D721Med (cell line): ENCODE measurements at regions not wholly inside any gene's neighbourhood (a gene's known extent, or its start where the extent isn't known, plus 50 kb on each side); places are given as distances from the start of the nearest gene placed in this dataset.

ENCODE experiments used
- DNase-seq: peaks from one replicate; pipeline ENCODE4 v3.0.0; 2011; ENCODE audit warnings: low spot score; ENCODE audit not compliant: insufficient read length
- FAIRE-seq: peaks from 2 replicates; lab custom pipeline; 2011; peaks lifted over from hg19 to GRCh38; lab: Jason Lieb, UNC
- CTCF ChIP-seq: IDR thresholded peaks from 2 replicates; pipeline ENCODE4 v1.5.1; 2012; ENCODE audit warnings: mild to moderate bottlenecking, control low read depth; ENCODE audit not compliant: insufficient read depth; ENCODE audit errors: missing control alignments

- TF ChIP-seq CTCF = no peak
- DNase-seq = no peak
- FAIRE-seq = peak; percentile 32
Measured at GRCh38 chr1:199122532-199123311, 483.9 kb downstream of the PTPRC start.

DNA sequence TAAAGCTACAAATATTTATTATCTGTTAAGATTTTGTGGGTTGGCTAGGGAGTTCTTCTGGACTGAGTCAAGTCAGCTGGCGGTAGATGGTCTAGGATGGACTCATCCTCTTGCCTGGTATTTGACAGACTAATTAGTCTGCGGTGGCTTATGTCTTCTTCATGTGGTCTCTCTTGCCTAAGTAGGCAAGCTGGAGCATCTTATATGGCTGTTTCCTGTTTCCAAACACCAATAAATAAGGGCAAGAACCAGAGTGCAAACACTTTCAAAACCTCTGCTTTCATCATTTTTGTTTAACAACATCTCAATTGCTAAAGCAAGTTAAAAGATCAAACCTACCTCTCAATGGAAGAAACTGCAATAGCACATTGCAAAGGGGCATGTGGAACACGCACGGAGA lies 484.8 kb downstream of the PTPRC start:
- DNase-seq (no peak), FAIRE-seq (peak; percentile 21)
- TF ChIP-seq CTCF = no peak

- DNase-seq (no peak), FAIRE-seq (peak; percentile 74)
Measured at GRCh38 chr1:199124351-199124750, 485.5 kb downstream of the PTPRC start.

DNA sequence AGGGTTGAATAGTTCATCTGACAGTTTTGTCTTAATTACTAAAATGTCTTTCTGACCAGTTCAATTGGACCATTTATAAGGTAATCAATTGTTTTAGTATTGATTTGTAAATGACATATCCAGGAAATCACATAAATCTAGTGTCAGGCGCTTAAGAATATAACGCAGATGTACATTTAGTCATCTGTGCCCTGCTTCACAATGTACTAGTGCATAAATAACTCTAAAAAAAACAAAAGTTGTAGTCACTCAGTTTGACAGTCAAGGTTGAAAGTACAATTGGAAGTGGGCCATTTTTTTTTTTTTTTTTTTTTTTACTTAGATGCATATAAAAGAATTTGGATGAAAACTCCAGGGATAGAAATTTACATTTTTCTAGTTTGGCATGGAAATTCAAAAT lies 490.4 kb downstream of the PTPRC start:
- TF ChIP-seq CTCF = no peak
- DNase-seq (no peak), FAIRE-seq (peak; percentile 89)

More at GRCh38 chr1:199124351-199124750, 485.5 kb downstream of the PTPRC start:
- TF ChIP-seq CTCF = no peak

GRCh38 chr1:199132006-199132405 lies 493.2 kb downstream of the PTPRC start:
- FAIRE-seq = no peak
- no peak for TF ChIP-seq CTCF
- no peak for DNase-seq

DNA sequence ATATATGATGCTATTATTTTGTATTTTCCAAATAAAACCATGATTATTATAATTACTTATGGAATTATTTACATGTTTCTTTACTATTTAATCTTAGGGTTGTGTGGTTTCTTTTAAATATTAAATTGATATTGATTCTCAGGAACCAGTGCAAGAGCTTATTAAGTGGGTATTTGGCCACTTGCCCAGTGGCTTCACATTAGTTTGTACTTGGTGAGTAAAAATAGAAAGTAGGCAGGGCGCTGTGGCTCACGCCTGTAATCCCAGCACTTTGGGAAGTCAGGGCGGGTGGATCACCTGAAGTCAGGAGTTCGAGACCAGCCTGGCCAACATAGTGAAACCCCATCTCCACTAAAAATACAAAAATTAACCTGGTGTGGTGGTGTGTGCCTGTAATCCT lies 497.1 kb downstream of the PTPRC start:
- FAIRE-seq = no peak
- no peak for TF ChIP-seq CTCF
- no peak for DNase-seq

GRCh38 chr1:199138061-199138460 lies 499.2 kb downstream of the PTPRC start:
- no peak for TF ChIP-seq CTCF
- FAIRE-seq (no peak), DNase-seq (no peak)
